GM12878 (cell line): ENCODE measurements at regions not wholly inside any gene's neighbourhood (a gene's known extent, or its start where the extent isn't known, plus 50 kb on each side); places are given as distances from the start of the nearest gene placed in this dataset.

Experiments
- ATAC-seq: fragments of 200-7000 bp; cut with Tn5 transposase; 3 replicates; pipeline ENCODE4 v1.9.1; 2020; ENCODE audit warnings: mild to moderate bottlenecking, moderate library complexity
- BruUV-seq: library from RNA; stranded (reverse); fragments of 400-500 nt; replicated peaks from 2 replicates; lab custom pipeline; 2021; lab: Mats Ljungman, UMichigan
- CTCF ChIA-PET: fragments of 300-600 bp; sonication (Branson Sonifier 250); formaldehyde crosslinking; extraction: SDS; loops from one replicate; lab custom pipeline; 2021; ENCODE audit warnings: inconsistent platforms; lab: Yijun Ruan, JAX
- POLR2A ChIA-PET: fragments of 350-600 bp; formaldehyde crosslinking; extraction: SDS; loops from one replicate; lab custom pipeline; 2021; ENCODE audit warnings: inconsistent platforms; lab: Charles Lee
- RAD21 ChIA-PET: fragments of 300-600 bp; sonication (Branson Sonifier 250); formaldehyde crosslinking; loops from one replicate; lab custom pipeline; 2023; ENCODE audit warnings: antibody characterized with exemption; ENCODE audit not compliant: unreplicated experiment; lab: Charles Lee
- SMC1A ChIA-PET: fragments of 300-600 bp; sonication (Branson Sonifier 250); formaldehyde crosslinking; loops from one replicate; lab custom pipeline; 2023; ENCODE audit not compliant: unreplicated experiment, uncharacterized antibody; lab: Charles Lee
- DNase-seq: peaks from one replicate; pipeline ENCODE4 v3.0.0-alpha.2; 2011; ENCODE audit warnings: low read depth, low spot score
- FAIRE-seq: peaks from 3 replicates; lab custom pipeline; 2011; peaks lifted over from hg19 to GRCh38; lab: Jason Lieb, UNC
- H2AFZ ChIP-seq: 2 replicates; pipeline ENCODE4 v1.6.0; 2011; ENCODE audit warnings: low read depth, low read length, control low read depth; ENCODE audit not compliant: control insufficient read depth
- H3K27ac ChIP-seq: 2 replicates; pipeline ENCODE4 v1.5.1; 2011; ENCODE audit warnings: control low read depth; ENCODE audit not compliant: control insufficient read depth, insufficient read depth
- H3K27me3 ChIP-seq, 2 experiments: replicated peaks in 1 of 2; 2 replicates each; pipeline versions ENCODE4 v1.6.0 to v1.6.1; 2011; ENCODE audit warnings: low read length in 1 of 2; ENCODE audit not compliant: control insufficient read depth in 2 of 2, insufficient read depth in 2 of 2
- H3K36me3 ChIP-seq, 2 experiments: 2 replicates each; pipeline ENCODE4 v1.5.1; 2011; ENCODE audit warnings: low read length in 1 of 2; ENCODE audit not compliant: control insufficient read depth in 2 of 2, insufficient read depth in 2 of 2
- H3K4me1 ChIP-seq: 2 replicates; pipeline ENCODE4 v1.6.1; 2011; ENCODE audit warnings: mild to moderate bottlenecking, low read length, moderate library complexity, mixed read lengths; ENCODE audit not compliant: control insufficient read depth, insufficient read depth
- H3K4me2 ChIP-seq: 2 replicates; pipeline ENCODE4 v1.6.0; 2011; ENCODE audit warnings: control low read depth; ENCODE audit not compliant: control insufficient read depth, insufficient read depth
- H3K4me3 ChIP-seq: fragments of 200-600 bp; sonication (generic); 2 replicates; pipeline ENCODE4 v1.5.1; 2016
- H3K79me2 ChIP-seq: 2 replicates; pipeline ENCODE4 v1.6.0; 2011; ENCODE audit warnings: low read length; ENCODE audit not compliant: control insufficient read depth, insufficient read depth
- H3K9ac ChIP-seq: 2 replicates; pipeline ENCODE4 v1.8.0; 2011; ENCODE audit warnings: low read length, control low read depth, mixed read lengths; ENCODE audit not compliant: control insufficient read depth, insufficient read depth
- H3K9me3 ChIP-seq: replicated peaks from 3 replicates; pipeline ENCODE4 v1.5.1; 2011; ENCODE audit warnings: mild to moderate bottlenecking, low read length; ENCODE audit not compliant: control insufficient read depth, insufficient read depth
- H4K20me1 ChIP-seq: 2 replicates; pipeline ENCODE4 v1.6.0; 2011; ENCODE audit not compliant: control insufficient read depth, insufficient read depth
- CHD4 ChIP-seq: fragments of 200-600 bp; sonication (generic); IDR thresholded peaks from 2 replicates; pipeline ENCODE4 v1.6.1; 2016; ENCODE audit warnings: mild to moderate bottlenecking
- MXI1 ChIP-seq: fragments of 150-350 bp; IDR thresholded peaks from 2 replicates; pipeline ENCODE4 v1.6.1; 2011; ENCODE audit warnings: low read depth, mild to moderate bottlenecking, inconsistent platforms, low read length, improper control_type of control experiment
- PAX8 ChIP-seq: fragments of 450-650 bp; IDR thresholded peaks from 2 replicates; pipeline ENCODE4 v1.6.1; 2017; ENCODE audit warnings: mild to moderate bottlenecking, moderate library complexity
- POLR2AphosphoS5 ChIP-seq: IDR thresholded peaks from 2 replicates; pipeline ENCODE4 v1.6.1; 2011; ENCODE audit warnings: mild to moderate bottlenecking, low read length, inconsistent platforms
- RCOR1 ChIP-seq: conservative IDR thresholded peaks from 2 replicates; pipeline ENCODE4 v1.6.1; 2012; ENCODE audit warnings: low read depth, low read length, improper control_type of control experiment
- SP1 ChIP-seq: IDR thresholded peaks from one replicate; pipeline ENCODE4 v1.6.1; 2011; ENCODE audit warnings: low read depth, low read length
- USF2 ChIP-seq: IDR thresholded peaks from 2 replicates; pipeline ENCODE4 v1.6.1; 2011; ENCODE audit warnings: low read depth, low read length, improper control_type of control experiment, borderline replicate concordance
- YY1 ChIP-seq: IDR thresholded peaks from 2 replicates; pipeline ENCODE4 v1.6.1; 2011; ENCODE audit warnings: low read depth, mild to moderate bottlenecking, low read length
- WGBS: methylation state at CpG from one replicate; pipeline ENCODE4 v1.1.6; 2016; ENCODE audit warnings: low lambda C conversion rate; ENCODE audit not compliant: insufficient replicate concordance, insufficient coverage; ENCODE audit errors: missing lambda C conversion rate; 5-methylcytosine and 5-hydroxymethylcytosine counted together
- in situ Hi-C: fragments of 300-500 bp; cut with MboI; formaldehyde crosslinking; loops from 9 replicates; pipeline ENCODE4 v1.14.3; 2018; ENCODE audit warnings: mixed read lengths
- intact Hi-C: fragments of 100-400 bp; cut with micrococcal nuclease; formaldehyde crosslinking; loops from one replicate; pipeline ENCODE4 v1.14.2; 2022; ENCODE audit not compliant: unreplicated experiment
- TF ChIP-seq, protein P1 (sequence below): fragments of 450-650 bp; IDR thresholded peaks from 2 replicates; pipeline ENCODE4 v1.6.1; 2014; ENCODE audit warnings: mild to moderate bottlenecking

- ATAC-seq = no peak
- RAD21 ChIA-PET = interaction anchor here (1.0 kb wide), 1 partner anchor 195 kb away, joined by 6 read pairs; no protein-coding TSS in a partner anchor
- POLR2A ChIA-PET = no interaction called here
- WGBS = 29% methylated on average over 3 of the region's 3 CpGs
- no peak overlapping the region for H3K27ac ChIP-seq
- CTCF ChIA-PET = interaction anchor here (0.6 to 5.5 kb wide), 2 partner anchors 197 to 401 kb away, joined by 5 to 95 read pairs; no protein-coding TSS in a partner anchor
- BruUV-seq = no TSS peak
- FAIRE-seq = no peak
- H3K27me3 ChIP-seq = no peaks in the 10 kb centered on the region
- H3K9me3 ChIP-seq = no peaks in the 10 kb centered on the region
- no peaks in the 10 kb centered on the region for H3K4me1 ChIP-seq
- H3K4me3 ChIP-seq = no peak overlapping the region
- no peaks in the 10 kb centered on the region for H3K36me3 ChIP-seq
- H3K4me2 ChIP-seq = no peak overlapping the region
- H4K20me1 ChIP-seq = no peaks in the 10 kb centered on the region
- SMC1A ChIA-PET = interaction anchor here (0.7 to 4.6 kb wide), 4 partner anchors 160 to 197 kb away, joined by 3 to 38 read pairs (median 18); no protein-coding TSS in a partner anchor
- H3K79me2 ChIP-seq = no peaks in the 10 kb centered on the region
- H2AFZ ChIP-seq = no peak overlapping the region
- intact Hi-C loops (loop anchor here (5.0 kb wide), 1 partner anchor 422 kb away; no protein-coding TSS in a partner anchor), in situ Hi-C loops (loop anchor here (5.0 kb wide), 1 partner anchor 188 kb away; no protein-coding TSS in a partner anchor)
- no peak overlapping the region for H3K9ac ChIP-seq
- TF ChIP-seq, protein P1, sequence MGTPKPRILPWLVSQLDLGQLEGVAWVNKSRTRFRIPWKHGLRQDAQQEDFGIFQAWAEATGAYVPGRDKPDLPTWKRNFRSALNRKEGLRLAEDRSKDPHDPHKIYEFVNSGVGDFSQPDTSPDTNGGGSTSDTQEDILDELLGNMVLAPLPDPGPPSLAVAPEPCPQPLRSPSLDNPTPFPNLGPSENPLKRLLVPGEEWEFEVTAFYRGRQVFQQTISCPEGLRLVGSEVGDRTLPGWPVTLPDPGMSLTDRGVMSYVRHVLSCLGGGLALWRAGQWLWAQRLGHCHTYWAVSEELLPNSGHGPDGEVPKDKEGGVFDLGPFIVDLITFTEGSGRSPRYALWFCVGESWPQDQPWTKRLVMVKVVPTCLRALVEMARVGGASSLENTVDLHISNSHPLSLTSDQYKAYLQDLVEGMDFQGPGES = no peak
- TF ChIP-seq MXI1 (no peak), PAX8 (no peak), CHD4 (no peak), POLR2AphosphoS5 (no peak), YY1 (no peak), USF2 (no peak), SP1 (no peak), RCOR1 (no peak)
- DNase-seq = no peak
Observed at GRCh38 chr15:92519709-92520108, 126.0 kb downstream of the ST8SIA2 start.
